Endothelial cell (in vitro differentiated cells): ENCODE measurements at regions not wholly inside any gene's neighbourhood (a gene's known extent, or its start where the extent isn't known, plus 50 kb on each side); places are given as distances from the start of the nearest gene placed in this dataset.

Source experiments
- DNase-seq: peaks from one replicate; pipeline ENCODE4 v3.0.0; 2021; ENCODE audit warnings: low spot score
- H3K27ac Mint-ChIP-seq: one replicate; pipeline ENCODE4 v1.8.0; 2021; ENCODE audit warnings: mixed read lengths, inconsistent platforms; ENCODE audit not compliant: unreplicated experiment
- H3K27me3 Mint-ChIP-seq: one replicate; pipeline ENCODE4 v1.8.0; 2021; ENCODE audit warnings: mild to moderate bottlenecking, moderate library complexity, mixed read lengths, inconsistent platforms; ENCODE audit not compliant: unreplicated experiment
- H3K36me3 Mint-ChIP-seq: one replicate; pipeline ENCODE4 v1.8.0; 2021; ENCODE audit warnings: mild to moderate bottlenecking, low read depth, mixed read lengths, inconsistent platforms; ENCODE audit not compliant: unreplicated experiment
- H3K4me1 Mint-ChIP-seq: one replicate; pipeline ENCODE4 v1.8.0; 2021; ENCODE audit warnings: mild to moderate bottlenecking, mixed read lengths, inconsistent platforms; ENCODE audit not compliant: unreplicated experiment
- H3K4me3 Mint-ChIP-seq: one replicate; pipeline ENCODE4 v1.8.0; 2021; ENCODE audit warnings: mild to moderate bottlenecking, mixed read lengths, inconsistent platforms; ENCODE audit not compliant: unreplicated experiment
- H3K9me3 Mint-ChIP-seq: one replicate; pipeline ENCODE4 v1.8.0; 2021; ENCODE audit warnings: mixed read lengths, inconsistent platforms; ENCODE audit not compliant: unreplicated experiment
- CTCF ChIP-seq: fragments of 200-600 bp; sonication (generic); IDR thresholded peaks from one replicate; pipeline ENCODE4 v1.5.0; 2021; ENCODE audit warnings: antibody characterized with exemption; ENCODE audit not compliant: unreplicated experiment

DNA sequence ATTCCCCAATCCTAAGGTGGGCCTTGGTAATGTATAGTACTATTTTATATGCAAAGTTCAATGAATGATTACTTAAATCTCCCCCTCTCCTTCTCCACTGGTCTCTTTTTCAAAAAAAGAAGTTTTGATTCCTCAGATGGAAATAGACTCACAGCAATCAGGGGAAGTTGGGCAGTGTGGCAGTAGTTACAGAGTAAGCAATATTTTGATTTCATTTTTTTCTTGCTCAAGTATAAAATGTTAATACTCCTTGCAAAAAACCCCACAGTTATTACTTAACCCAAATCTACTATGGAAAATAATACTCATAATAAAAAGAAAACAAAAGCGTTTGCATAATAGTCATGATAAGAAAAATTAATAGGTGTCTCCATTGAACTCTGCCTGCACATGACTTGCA is 56.9 kb upstream of the CXCL8 start:
- DNase-seq, result no peak
- Mint-ChIP-seq H3K27me3 (no peaks in the 10 kb centered on the region), H3K9me3 (no peaks in the 10 kb centered on the region), H3K4me1 (no peaks in the 10 kb centered on the region), H3K27ac (no peak overlapping the region), H3K36me3 (no peaks in the 10 kb centered on the region), H3K4me3 (no peak overlapping the region)
- TF ChIP-seq CTCF, result no peak

- Mint-ChIP-seq H3K4me1 (no peaks in the 10 kb centered on the region), H3K27me3 (no peaks in the 10 kb centered on the region), H3K4me3 (no peak overlapping the region), H3K36me3 (no peaks in the 10 kb centered on the region), H3K27ac (no peak overlapping the region), H3K9me3 (no peaks in the 10 kb centered on the region)
- DNase-seq, result no peak
- no peak for TF ChIP-seq CTCF
Measured at GRCh38 chr4:73684097-73684496, 56.3 kb upstream of the CXCL8 start.

DNA sequence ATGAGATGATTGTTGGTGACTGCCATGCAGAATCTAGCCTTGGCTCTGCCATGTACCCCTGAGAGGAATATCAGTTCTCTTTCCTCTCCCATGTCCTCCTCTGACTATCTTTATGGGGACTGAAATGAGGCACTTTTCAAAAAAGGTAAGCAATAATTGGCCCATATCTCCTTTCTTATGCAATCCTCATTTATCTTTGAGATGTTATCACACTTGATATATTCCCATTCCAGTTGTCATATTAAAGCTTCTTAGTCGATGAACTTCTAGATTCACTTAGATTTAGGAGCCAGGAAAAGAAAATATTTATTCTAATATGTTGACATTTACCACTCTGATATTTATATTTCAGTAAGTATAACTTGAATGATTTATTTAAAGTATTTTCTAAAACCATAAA is 55.3 kb upstream of the CXCL8 start:
- Mint-ChIP-seq H3K9me3 (no peaks in the 10 kb centered on the region), H3K27ac (no peak overlapping the region), H3K4me1 (no peaks in the 10 kb centered on the region), H3K27me3 (no peaks in the 10 kb centered on the region), H3K36me3 (no peaks in the 10 kb centered on the region), H3K4me3 (no peak overlapping the region)
- no peak for TF ChIP-seq CTCF
- DNase-seq, result no peak

GRCh38 chr4:73687421-73687820 is 52.9 kb upstream of the CXCL8 start:
- Mint-ChIP-seq H3K4me1 (no peaks in the 10 kb centered on the region), H3K36me3 (no peaks in the 10 kb centered on the region), H3K4me3 (no peak overlapping the region), H3K27ac (no peak overlapping the region), H3K9me3 (no peaks in the 10 kb centered on the region), H3K27me3 (no peaks in the 10 kb centered on the region)
- TF ChIP-seq CTCF, result no peak
- DNase-seq, result no peak

DNA sequence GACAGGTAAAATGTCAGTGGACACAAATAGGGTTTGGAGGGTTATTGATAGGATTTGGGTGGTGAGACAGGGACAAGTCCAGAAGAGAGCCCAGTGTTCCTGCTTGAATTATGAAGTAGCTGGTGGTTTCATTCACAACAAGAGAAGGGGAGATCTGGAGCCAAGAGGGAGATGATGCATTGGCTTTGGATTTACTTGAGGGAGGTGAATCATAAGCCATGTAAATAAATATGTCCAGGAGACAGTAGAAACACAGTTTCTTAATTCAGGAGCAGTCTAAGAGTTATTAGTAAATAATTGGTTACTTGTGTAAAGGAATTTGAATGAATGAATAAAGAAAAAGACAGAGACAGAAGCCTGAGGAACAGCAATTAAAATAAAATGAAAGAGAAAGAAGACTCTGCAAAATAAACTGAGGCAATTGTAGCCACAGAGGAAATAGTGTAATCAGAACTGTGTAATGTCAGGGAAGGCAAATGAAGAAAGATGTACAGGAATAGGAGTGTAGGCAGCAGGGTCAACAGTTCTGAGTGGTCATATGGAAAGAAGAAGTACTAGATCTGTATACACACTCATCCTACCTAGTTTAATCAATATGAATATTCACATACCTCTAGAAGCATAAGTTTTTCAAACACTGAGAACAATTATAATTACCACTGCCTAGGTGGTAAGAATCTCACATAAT is 50.2 kb upstream of the CXCL8 start:
- DNase-seq, result no peak
- no peak overlapping the region for H3K4me3 Mint-ChIP-seq
- no peaks in the 10 kb centered on the region for H3K36me3 Mint-ChIP-seq
- H3K4me1 Mint-ChIP-seq, result no peaks in the 10 kb centered on the region
- H3K27me3 Mint-ChIP-seq, result no peaks in the 10 kb centered on the region
- H3K9me3 Mint-ChIP-seq, result no peaks in the 10 kb centered on the region
- H3K27ac Mint-ChIP-seq, result no peak overlapping the region
- no peak for TF ChIP-seq CTCF
